ENCODE measurements at regions not wholly inside any gene's neighbourhood (a gene's known extent, or its start where the extent isn't known, plus 50 kb on each side); places are given as distances from the start of the nearest gene placed in this dataset.

- TF ChIP-seq CTCF (IDR thresholded peaks at IDR 0.05; ENCODE audit: low read depth, low read length) (no peak), EZH2phosphoT487 (IDR thresholded peaks at IDR 0.05; ENCODE audit: low read depth) (no peak)
These were observed 93.0 kb downstream of the ATP6V1G3 start for GRCh38 chr1:198447468-198447867.

Measured in OCI-LY3 (cell line).